GM12891 (cell line): ENCODE measurements at regions not wholly inside any gene's neighbourhood (a gene's known extent, or its start where the extent isn't known, plus 50 kb on each side); places are given as distances from the start of the nearest gene placed in this dataset.

Experiments
- PAX5 ChIP-seq: IDR thresholded peaks from 2 replicates; pipeline ENCODE4 v1.6.1; 2011; ENCODE audit warnings: low read length, moderate library complexity, mild to moderate bottlenecking; ENCODE audit not compliant: insufficient read depth, severe bottlenecking
- POLR2A ChIP-seq: IDR thresholded peaks from 2 replicates; pipeline ENCODE4 v1.6.1; 2011; ENCODE audit warnings: low read depth, low read length, control low read depth
- POLR2AphosphoS5 ChIP-seq: IDR thresholded peaks from 2 replicates; pipeline ENCODE4 v1.6.1; 2011; ENCODE audit warnings: low read depth, low read length, control low read depth
- POU2F2 ChIP-seq: IDR thresholded peaks from 2 replicates; pipeline ENCODE4 v1.6.1; 2011; ENCODE audit warnings: low read depth, mild to moderate bottlenecking, control low read depth, low read length, moderate library complexity
- SPI1 ChIP-seq: IDR thresholded peaks from 2 replicates; pipeline ENCODE4 v1.6.1; 2011; ENCODE audit warnings: low read depth, low read length, control low read depth
- TAF1 ChIP-seq: IDR thresholded peaks from 2 replicates; pipeline ENCODE4 v1.6.1; 2011; ENCODE audit warnings: low read depth, low read length, control low read depth

- TF ChIP-seq TAF1 (no peak), POLR2A (no peak), POLR2AphosphoS5 (no peak), POU2F2 (no peak), PAX5 (no peak), SPI1 (no peak)
These were observed 326.6 kb upstream of the F9 start for GRCh38 chrX:139203651-139204570.
